ENCODE measurements at regions not wholly inside any gene's neighbourhood (a gene's known extent, or its start where the extent isn't known, plus 50 kb on each side); places are given as distances from the start of the nearest gene placed in this dataset.

- TF ChIP-seq CTCF (IDR thresholded peaks at IDR 0.05; ENCODE audit: insufficient read depth, missing control alignments), result no peak
- DNase-seq (ENCODE audit: insufficient read length, low spot score) (no peak), FAIRE-seq (no peak)
Measured at GRCh38 chr16:6828690-6829089, 504.0 kb upstream of the RBFOX1 start.

GRCh38 chr16:6827931-6828330 is 504.7 kb upstream of the RBFOX1 start:
- TF ChIP-seq CTCF (IDR thresholded peaks at IDR 0.05; ENCODE audit: insufficient read depth, missing control alignments), result no peak
- no peak for FAIRE-seq
- DNase-seq (ENCODE audit: insufficient read length, low spot score), result no peak

GRCh38 chr16:6827267-6827666 is 505.4 kb upstream of the RBFOX1 start:
- DNase-seq (ENCODE audit: insufficient read length, low spot score) (no peak), FAIRE-seq (no peak)
- no peak for TF ChIP-seq CTCF (IDR thresholded peaks at IDR 0.05; ENCODE audit: insufficient read depth, missing control alignments)

- TF ChIP-seq CTCF (IDR thresholded peaks at IDR 0.05; ENCODE audit: insufficient read depth, missing control alignments), result no peak
- DNase-seq (ENCODE audit: insufficient read length, low spot score) (no peak), FAIRE-seq (no peak)
Measured at GRCh38 chr16:6822041-6822440, 510.6 kb upstream of the RBFOX1 start.

- no peak for TF ChIP-seq CTCF (IDR thresholded peaks at IDR 0.05; ENCODE audit: insufficient read depth, missing control alignments)
- DNase-seq (ENCODE audit: insufficient read length, low spot score) (no peak), FAIRE-seq (no peak)
Measured at GRCh38 chr16:6804461-6804860, 528.2 kb upstream of the RBFOX1 start.

- FAIRE-seq, result no peak
- no peak for TF ChIP-seq CTCF (IDR thresholded peaks at IDR 0.05; ENCODE audit: insufficient read depth, missing control alignments)
Measured at GRCh38 chr16:6803176-6803575, 529.5 kb upstream of the RBFOX1 start.

GRCh38 chr16:6797223-6797622 is 535.4 kb upstream of the RBFOX1 start:
- FAIRE-seq (no peak), DNase-seq (ENCODE audit: insufficient read length, low spot score) (no peak)
- TF ChIP-seq CTCF (IDR thresholded peaks at IDR 0.05; ENCODE audit: insufficient read depth, missing control alignments), result no peak

More at GRCh38 chr16:6803176-6803575, 529.5 kb upstream of the RBFOX1 start:
- no peak for DNase-seq (ENCODE audit: insufficient read length, low spot score)
